ENCODE measurements at regions not wholly inside any gene's neighbourhood (a gene's known extent, or its start where the extent isn't known, plus 50 kb on each side); places are given as distances from the start of the nearest gene placed in this dataset.
"Not testable (repeated sequence)": the region's sequence is repeated elsewhere in the genome, so short reads cannot be mapped to it uniquely, and the experiment has no call there.

GRCh38 chr4:12924728-12925320, 559.3 kb downstream of the RAB28 start:
- Histone ChIP-seq H3K4me1 (replicated peaks in 1 of 2) (no peaks in the 10 kb centered on the region), H3K27me3 (no peaks in the 10 kb centered on the region), H3K4me3 (no peak overlapping the region), H3K27ac (no peak overlapping the region), H3K9me3 (replicated peaks in 1 of 3) (no peaks in the 10 kb centered on the region), H3K36me3 (replicated peaks in 1 of 2) (no peaks in the 10 kb centered on the region)
- intact Hi-C loops (cut with DNase I), result no loop called here
- TF ChIP-seq POLR2A (IDR thresholded peaks at IDR 0.05), result no peak
- TF ChIP-seq, protein P1, sequence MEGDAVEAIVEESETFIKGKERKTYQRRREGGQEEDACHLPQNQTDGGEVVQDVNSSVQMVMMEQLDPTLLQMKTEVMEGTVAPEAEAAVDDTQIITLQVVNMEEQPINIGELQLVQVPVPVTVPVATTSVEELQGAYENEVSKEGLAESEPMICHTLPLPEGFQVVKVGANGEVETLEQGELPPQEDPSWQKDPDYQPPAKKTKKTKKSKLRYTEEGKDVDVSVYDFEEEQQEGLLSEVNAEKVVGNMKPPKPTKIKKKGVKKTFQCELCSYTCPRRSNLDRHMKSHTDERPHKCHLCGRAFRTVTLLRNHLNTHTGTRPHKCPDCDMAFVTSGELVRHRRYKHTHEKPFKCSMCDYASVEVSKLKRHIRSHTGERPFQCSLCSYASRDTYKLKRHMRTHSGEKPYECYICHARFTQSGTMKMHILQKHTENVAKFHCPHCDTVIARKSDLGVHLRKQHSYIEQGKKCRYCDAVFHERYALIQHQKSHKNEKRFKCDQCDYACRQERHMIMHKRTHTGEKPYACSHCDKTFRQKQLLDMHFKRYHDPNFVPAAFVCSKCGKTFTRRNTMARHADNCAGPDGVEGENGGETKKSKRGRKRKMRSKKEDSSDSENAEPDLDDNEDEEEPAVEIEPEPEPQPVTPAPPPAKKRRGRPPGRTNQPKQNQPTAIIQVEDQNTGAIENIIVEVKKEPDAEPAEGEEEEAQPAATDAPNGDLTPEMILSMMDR (IDR thresholded peaks at IDR 0.05), result no peak
- 90 to 96% (median 94%) methylated on average over 2 of the region's 2 CpGs for WGBS, 4 donors
- no peak for DNase-seq

DNA sequence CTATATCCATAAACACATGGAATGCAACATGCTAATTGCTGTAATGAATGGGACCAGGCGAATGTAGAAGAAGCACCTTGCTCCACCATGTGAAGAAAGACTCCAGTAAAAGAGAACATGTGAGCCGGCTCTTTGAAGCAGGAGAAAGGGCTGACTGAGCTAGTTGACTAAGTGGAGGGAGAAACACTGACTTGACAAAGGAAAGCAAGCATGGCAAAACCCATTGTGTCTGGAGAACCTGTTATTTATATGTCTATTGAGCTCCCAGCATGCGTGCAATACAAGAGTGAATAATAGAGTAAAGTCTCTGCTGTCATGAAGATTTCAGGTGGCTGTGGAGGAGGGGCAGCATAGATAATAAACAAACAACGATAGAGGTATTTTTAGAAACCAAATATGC, 559.9 kb downstream of the RAB28 start:
- no peak for DNase-seq
- WGBS, 4 donors, result 87 to 91% (median 90%) methylated on average over 4 of the region's 4 CpGs
- intact Hi-C loops (cut with DNase I), result no loop called here
- TF ChIP-seq POLR2A (IDR thresholded peaks at IDR 0.05), result no peak
- TF ChIP-seq, protein P1 (IDR thresholded peaks at IDR 0.05), result no peak
- no peaks in the 10 kb centered on the region for H3K4me1 ChIP-seq (replicated peaks in 1 of 2)
- H3K27me3 ChIP-seq, result no peaks in the 10 kb centered on the region
- H3K36me3 ChIP-seq (replicated peaks in 1 of 2), result no peaks in the 10 kb centered on the region
- no peak overlapping the region for H3K4me3 ChIP-seq
- H3K9me3 ChIP-seq (replicated peaks in 1 of 3), result no peaks in the 10 kb centered on the region
- no peak overlapping the region for H3K27ac ChIP-seq

GRCh38 chr4:12912896-12913418, 571.2 kb downstream of the RAB28 start:
- 79 to 95% (median 86%) methylated on average over 2 of the region's 2 CpGs for WGBS, 4 donors
- no peaks in the 10 kb centered on the region for H3K9me3 ChIP-seq (replicated peaks in 1 of 3)
- no peak for DNase-seq
- intact Hi-C loops (cut with DNase I), result no loop called here
- no peak overlapping the region for H3K4me3 ChIP-seq
- H3K27ac ChIP-seq, result no peak overlapping the region
- TF ChIP-seq POLR2A (IDR thresholded peaks at IDR 0.05), result no peak
- TF ChIP-seq, protein P1 (IDR thresholded peaks at IDR 0.05), result no peak
- H3K27me3 ChIP-seq, result no peaks in the 10 kb centered on the region
- H3K36me3 ChIP-seq (replicated peaks in 1 of 2), result no peaks in the 10 kb centered on the region
- H3K4me1 ChIP-seq (replicated peaks in 1 of 2), result no peaks in the 10 kb centered on the region

GRCh38 chr4:12911750-12912358, 572.3 kb downstream of the RAB28 start:
- DNase-seq, result no peak
- Histone ChIP-seq H3K4me1 (replicated peaks in 1 of 2) (no peaks in the 10 kb centered on the region), H3K27ac (no peak overlapping the region), H3K36me3 (replicated peaks in 1 of 2) (no peaks in the 10 kb centered on the region), H3K27me3 (no peaks in the 10 kb centered on the region), H3K4me3 (no peak overlapping the region), H3K9me3 (replicated peaks in 1 of 3) (no peaks in the 10 kb centered on the region)
- TF ChIP-seq, protein P1 (IDR thresholded peaks at IDR 0.05), result no peak
- no peak for TF ChIP-seq POLR2A (IDR thresholded peaks at IDR 0.05)
- WGBS, 4 donors, result 75 to 85% (median 77%) methylated on average over 1 of the region's 1 CpG
- intact Hi-C loops (cut with DNase I), result no loop called here

DNA sequence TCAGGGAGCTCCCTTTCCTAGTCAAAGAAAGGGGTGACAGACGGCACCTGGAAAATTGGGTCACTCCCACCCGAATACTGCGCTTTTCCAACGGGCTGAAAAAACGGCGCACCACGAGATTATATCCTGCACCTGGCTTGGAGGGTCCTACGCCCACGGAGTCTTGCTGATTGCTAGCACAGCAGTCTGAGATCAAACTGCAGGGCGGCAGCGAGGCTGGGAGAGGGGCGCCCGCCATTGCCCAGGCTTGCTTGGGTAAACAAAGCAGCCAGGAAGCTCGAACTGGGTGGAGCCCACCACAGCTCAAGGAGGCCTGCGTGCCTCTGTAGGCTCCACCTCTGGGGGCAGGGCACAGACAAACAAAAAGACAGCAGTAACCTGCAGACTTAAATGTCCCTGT, 580.5 kb downstream of the RAB28 start:
- H3K9me3 ChIP-seq (replicated peaks in 1 of 3); H3K27me3 ChIP-seq; H3K27ac ChIP-seq; DNase-seq; intact Hi-C loops (cut with DNase I); H3K4me3 ChIP-seq; H3K36me3 ChIP-seq (replicated peaks in 1 of 2); H3K4me1 ChIP-seq (replicated peaks in 1 of 2): not testable (repeated sequence)
- WGBS, 4 donors, result 82 to 89% (median 86%) methylated on average over 11 to 15 of the region's 15 CpGs
